Natural killer cell treated with Interleukin-12 subunit alpha and Interleukin-12 subunit beta and Interleukin-15 and Interleukin-18, amount 100 ng/mL, for 72 hours (primary cell): ENCODE measurements at regions not wholly inside any gene's neighbourhood (a gene's known extent, or its start where the extent isn't known, plus 50 kb on each side); places are given as distances from the start of the nearest gene placed in this dataset.
A peak's percentile ranks its signal among the peaks of the same experiment; 100 is the strongest.

Experiments
- ATAC-seq, 2 donors: fragments of 150-1000 bp; cut with Tn5 transposase in 1 of 2; sonication (Bioruptor Pico), chemical (Tn5 transposase) in 1 of 2; 2 replicates each; pipeline ENCODE4 v1.10.0; 2021
- DNase-seq: peaks from one replicate; pipeline ENCODE4 v3.0.0; 2022; ENCODE audit warnings: low spot score
- H3K27ac Mint-ChIP-seq, 2 donors: 1 replicate in 1 of 2; 2 replicates in 1 of 2; pipeline ENCODE4 v1.8.0; 2022; ENCODE audit warnings: mixed read lengths in 2 of 2, mild to moderate bottlenecking in 1 of 2, moderate library complexity in 1 of 2
- H3K27me3 Mint-ChIP-seq, 2 donors: 1 replicate in 1 of 2; 2 replicates in 1 of 2; pipeline ENCODE4 v1.8.0; 2022; ENCODE audit warnings: mixed read lengths in 2 of 2
- H3K36me3 Mint-ChIP-seq: one replicate; pipeline ENCODE4 v1.8.0; 2022; ENCODE audit warnings: mixed read lengths
- H3K4me1 Mint-ChIP-seq, 2 donors: 1 replicate in 1 of 2; 2 replicates in 1 of 2; pipeline ENCODE4 v1.8.0; 2022; ENCODE audit warnings: low read depth in 2 of 2, mixed read lengths in 2 of 2, mild to moderate bottlenecking in 1 of 2
- H3K4me3 Mint-ChIP-seq: one replicate; pipeline ENCODE4 v1.8.0; 2022; ENCODE audit warnings: mixed read lengths
- H3K9me3 Mint-ChIP-seq: 2 replicates; pipeline ENCODE4 v1.8.0; 2022; ENCODE audit warnings: mixed read lengths

DNA sequence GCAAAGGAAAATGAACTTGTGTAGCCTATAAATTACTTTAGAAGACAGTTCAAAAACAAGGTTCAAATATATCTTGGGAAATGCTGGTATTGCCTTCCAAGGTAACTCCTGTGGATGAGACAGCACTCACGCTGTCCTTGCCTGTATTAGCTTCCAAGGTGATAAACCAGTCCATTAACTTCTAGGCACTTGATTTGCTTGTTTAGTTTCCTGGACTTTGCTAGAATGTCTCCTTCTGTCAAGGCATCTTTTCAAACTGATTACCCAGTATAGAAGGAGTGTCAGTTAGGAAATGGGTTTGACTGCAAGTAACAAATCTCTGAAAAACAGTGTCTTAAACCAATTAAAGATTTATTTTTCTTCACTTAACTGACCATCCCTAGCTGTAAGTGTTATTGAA lies 103.4 kb upstream of the SLC22A23 start:
- no peak overlapping the region for H3K4me3 Mint-ChIP-seq
- H3K4me1 Mint-ChIP-seq = peaks cover 13 to 14% of the 10 kb centered on the region in 2 donors
- ATAC-seq (no peak), DNase-seq (no peak)
- no peaks in the 10 kb centered on the region for H3K9me3 Mint-ChIP-seq
- no peak overlapping the region for H3K27ac Mint-ChIP-seq
- no peaks in the 10 kb centered on the region for H3K36me3 Mint-ChIP-seq
- peaks cover 33 to 42% of the 10 kb centered on the region in 2 donors for H3K27me3 Mint-ChIP-seq

DNA sequence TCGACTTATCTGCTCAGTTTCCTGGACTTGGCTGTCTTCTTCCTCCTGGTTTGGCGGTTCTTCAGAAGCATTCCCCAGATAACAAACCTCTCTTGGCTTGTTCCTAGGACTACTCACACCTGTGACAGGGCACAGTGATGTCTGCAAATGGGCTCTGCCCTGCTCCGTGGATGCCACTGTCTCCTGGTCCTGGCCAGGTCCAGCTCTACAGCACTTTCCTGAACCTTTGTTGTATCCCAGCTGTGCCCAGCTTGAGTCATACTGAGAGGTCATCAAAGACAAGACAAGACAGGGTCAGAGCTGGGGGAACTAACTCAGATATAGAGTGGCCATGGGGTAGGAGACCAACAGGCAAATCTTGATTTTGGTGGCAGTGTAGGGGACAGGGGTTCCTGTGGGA lies 102.7 kb upstream of the SLC22A23 start:
- Mint-ChIP-seq H3K27me3 (peaks cover 33 to 43% of the 10 kb centered on the region in 2 donors), H3K4me1 (peaks cover 13 to 14% of the 10 kb centered on the region in 2 donors), H3K36me3 (no peaks in the 10 kb centered on the region), H3K27ac (no peak overlapping the region), H3K9me3 (no peaks in the 10 kb centered on the region), H3K4me3 (no peak overlapping the region)
- no peak for DNase-seq
- ATAC-seq = peak; percentile 31 to 60

DNA sequence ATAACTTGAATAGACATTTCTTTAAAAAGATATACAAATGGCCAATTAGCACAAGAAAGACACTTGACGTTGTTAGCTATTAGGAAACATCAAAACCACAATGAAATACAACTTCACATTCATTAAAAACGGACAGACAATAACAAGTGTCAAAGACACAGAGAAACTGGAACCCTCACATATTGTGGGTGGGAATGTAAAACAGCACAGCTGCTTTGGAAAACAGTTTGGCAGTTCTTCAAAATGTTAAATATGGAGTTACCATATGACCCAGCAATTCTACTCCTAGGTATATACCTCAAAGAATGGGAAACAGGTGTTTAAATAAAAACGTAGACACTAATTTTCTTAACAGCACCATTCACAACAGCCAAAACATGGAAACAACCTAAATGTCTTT lies 100.5 kb upstream of the SLC22A23 start:
- no peaks in the 10 kb centered on the region for H3K4me1 Mint-ChIP-seq
- DNase-seq = no peak
- ATAC-seq = no peak
- no peak overlapping the region for H3K27ac Mint-ChIP-seq
- H3K4me3 Mint-ChIP-seq = no peak overlapping the region
- no peaks in the 10 kb centered on the region for H3K9me3 Mint-ChIP-seq
- H3K36me3 Mint-ChIP-seq = no peaks in the 10 kb centered on the region
- H3K27me3 Mint-ChIP-seq = peaks cover 35 to 49% of the 10 kb centered on the region in 2 donors

DNA sequence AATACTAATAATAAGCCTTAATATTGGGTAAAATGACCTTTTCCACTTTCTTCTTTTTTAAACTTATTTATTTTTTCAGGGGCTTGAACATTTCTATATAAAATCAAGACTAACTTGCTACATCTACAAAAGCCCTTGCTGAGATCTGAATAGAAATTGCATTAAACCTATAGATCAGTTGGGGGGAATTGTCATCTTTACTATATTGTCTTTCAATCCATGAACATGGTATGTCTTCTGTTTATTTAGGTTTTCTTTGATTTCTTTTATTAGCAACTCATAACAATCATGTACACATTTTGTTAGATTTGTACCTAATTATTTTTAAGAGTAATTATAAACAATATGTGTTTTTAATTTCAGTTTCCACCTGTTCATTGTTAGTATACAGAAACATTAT lies 96.4 kb upstream of the SLC22A23 start:
- no peak overlapping the region for H3K4me3 Mint-ChIP-seq
- ATAC-seq (no peak), DNase-seq (no peak)
- no peaks in the 10 kb centered on the region for H3K4me1 Mint-ChIP-seq
- H3K36me3 Mint-ChIP-seq = no peaks in the 10 kb centered on the region
- H3K27me3 Mint-ChIP-seq = peaks cover 32 to 59% of the 10 kb centered on the region in 2 donors
- no peak overlapping the region for H3K27ac Mint-ChIP-seq
- H3K9me3 Mint-ChIP-seq = no peaks in the 10 kb centered on the region

DNA sequence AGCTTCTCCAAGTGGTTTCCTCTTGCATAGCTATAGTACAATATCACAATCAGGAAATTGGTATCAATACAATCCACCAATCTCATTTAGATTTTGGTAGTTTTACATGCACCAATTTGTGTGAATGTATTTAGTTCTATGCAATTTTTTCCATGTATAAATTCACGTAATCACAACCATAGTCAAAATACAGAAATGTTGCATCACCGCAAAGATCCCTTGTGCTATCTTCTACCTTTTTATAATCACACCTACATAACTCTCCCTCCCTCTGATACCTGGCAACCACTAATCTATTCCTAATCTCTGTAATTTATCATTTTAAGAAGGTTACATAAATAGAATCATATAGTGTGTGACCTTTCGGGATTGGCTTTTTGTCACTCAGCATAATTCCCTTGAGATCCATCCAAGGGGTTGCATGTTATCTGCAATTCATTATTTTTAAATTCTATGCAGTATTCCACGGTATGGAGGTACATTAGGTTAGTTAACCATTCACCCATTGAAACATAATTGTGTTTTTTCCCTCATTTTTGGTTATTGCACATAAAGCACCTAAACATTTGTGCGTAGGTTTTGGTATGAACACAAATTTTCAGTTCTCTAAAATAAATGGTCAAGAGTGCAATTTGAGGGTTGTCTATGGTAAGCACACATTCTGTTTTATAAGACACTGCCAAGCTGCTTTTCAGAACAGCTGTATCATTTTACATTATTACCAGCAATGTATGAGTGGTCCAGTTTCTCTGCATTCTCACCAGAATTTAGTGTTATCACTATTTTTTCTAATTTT lies 95.1 kb upstream of the SLC22A23 start:
- no peak for DNase-seq
- Mint-ChIP-seq H3K4me3 (no peak overlapping the region), H3K27ac (no peak overlapping the region), H3K36me3 (no peaks in the 10 kb centered on the region), H3K4me1 (no peaks in the 10 kb centered on the region), H3K27me3 (peaks cover 36 to 63% of the 10 kb centered on the region in 2 donors), H3K9me3 (no peaks in the 10 kb centered on the region)
- ATAC-seq = no peak

DNA sequence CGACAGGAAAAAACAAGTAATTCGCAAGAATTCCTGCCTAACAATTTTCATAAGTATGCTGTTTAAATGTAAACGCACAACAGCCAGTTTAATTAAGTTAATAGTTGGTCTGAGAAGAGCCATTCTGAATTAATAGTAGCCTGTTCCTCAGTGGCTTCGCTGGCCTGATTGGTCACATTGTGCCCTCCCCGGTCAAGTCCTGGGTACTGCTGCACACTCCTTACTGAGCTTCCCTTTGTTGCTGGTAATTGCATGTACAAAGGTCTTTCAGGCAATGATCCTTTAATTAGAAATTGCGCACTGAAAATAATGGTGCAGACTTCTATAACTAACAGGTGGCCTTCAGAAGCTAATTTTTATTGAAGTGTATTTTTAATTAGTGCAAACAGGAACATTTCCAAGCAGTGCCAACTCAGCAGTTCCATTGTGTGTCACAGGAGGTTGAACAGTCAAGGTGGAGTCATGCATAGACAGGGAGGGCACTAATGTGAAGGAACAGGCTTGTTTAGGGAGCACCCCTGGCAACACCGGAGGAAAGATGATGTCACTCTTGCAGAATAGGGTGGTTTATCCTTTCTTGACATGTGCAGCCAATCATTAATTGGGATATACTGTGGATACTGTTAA lies 92.6 kb upstream of the SLC22A23 start:
- DNase-seq (no peak), ATAC-seq (no peak)
- H3K27ac Mint-ChIP-seq = no peak overlapping the region
- peaks cover 28 to 61% of the 10 kb centered on the region in 2 donors for H3K27me3 Mint-ChIP-seq
- no peaks in the 10 kb centered on the region for H3K36me3 Mint-ChIP-seq
- H3K9me3 Mint-ChIP-seq = no peaks in the 10 kb centered on the region
- no peaks in the 10 kb centered on the region for H3K4me1 Mint-ChIP-seq
- H3K4me3 Mint-ChIP-seq = no peak overlapping the region

DNA sequence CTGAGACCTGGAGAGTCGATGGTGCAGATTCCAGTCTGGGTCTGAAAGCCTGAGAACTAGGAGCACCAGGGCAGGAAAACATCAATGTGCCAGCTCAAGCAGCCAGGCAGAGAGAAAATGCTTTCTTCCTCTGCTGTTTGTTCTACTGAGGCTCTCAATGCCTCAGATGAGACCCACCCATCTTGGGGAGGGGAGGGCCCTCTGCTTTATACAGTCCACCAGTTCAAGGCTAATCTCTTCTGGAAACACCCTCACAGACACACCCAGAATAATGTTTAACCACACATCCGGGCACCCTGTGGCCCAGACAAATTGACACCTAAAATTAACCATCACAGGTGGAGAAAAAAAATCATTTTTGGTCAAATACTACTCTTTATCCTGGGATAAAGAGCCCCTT lies 89.3 kb upstream of the SLC22A23 start:
- no peak overlapping the region for H3K27ac Mint-ChIP-seq
- H3K9me3 Mint-ChIP-seq = no peaks in the 10 kb centered on the region
- ATAC-seq (no peak), DNase-seq (no peak)
- H3K4me3 Mint-ChIP-seq = no peak overlapping the region
- H3K36me3 Mint-ChIP-seq = no peaks in the 10 kb centered on the region
- peaks cover 20 to 46% of the 10 kb centered on the region in 2 donors for H3K27me3 Mint-ChIP-seq
- no peaks in the 10 kb centered on the region for H3K4me1 Mint-ChIP-seq

DNA sequence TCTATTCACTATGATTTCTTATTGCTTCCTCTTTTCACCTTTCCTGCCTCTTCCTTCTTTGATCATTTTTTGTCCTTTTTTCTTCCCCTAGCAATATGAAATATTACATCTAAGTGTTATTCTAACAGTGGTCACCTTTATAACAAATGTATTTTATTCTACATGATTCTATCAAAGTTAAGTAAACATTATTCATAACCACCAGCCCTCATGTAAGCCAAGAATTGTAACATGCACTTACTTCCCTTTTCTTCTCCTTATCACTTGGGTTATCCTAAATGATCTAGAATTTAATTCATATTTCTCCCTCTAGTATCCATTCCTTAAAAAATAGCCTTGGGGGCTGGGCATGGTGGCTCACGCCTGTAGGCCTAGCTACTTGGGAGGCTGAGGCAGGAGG lies 88.3 kb upstream of the SLC22A23 start:
- H3K4me1 Mint-ChIP-seq = no peaks in the 10 kb centered on the region
- no peak for DNase-seq
- peaks cover 18 to 39% of the 10 kb centered on the region in 2 donors for H3K27me3 Mint-ChIP-seq
- ATAC-seq = no peak
- no peak overlapping the region for H3K27ac Mint-ChIP-seq
- no peaks in the 10 kb centered on the region for H3K36me3 Mint-ChIP-seq
- no peak overlapping the region for H3K4me3 Mint-ChIP-seq
- H3K9me3 Mint-ChIP-seq = no peaks in the 10 kb centered on the region

DNA sequence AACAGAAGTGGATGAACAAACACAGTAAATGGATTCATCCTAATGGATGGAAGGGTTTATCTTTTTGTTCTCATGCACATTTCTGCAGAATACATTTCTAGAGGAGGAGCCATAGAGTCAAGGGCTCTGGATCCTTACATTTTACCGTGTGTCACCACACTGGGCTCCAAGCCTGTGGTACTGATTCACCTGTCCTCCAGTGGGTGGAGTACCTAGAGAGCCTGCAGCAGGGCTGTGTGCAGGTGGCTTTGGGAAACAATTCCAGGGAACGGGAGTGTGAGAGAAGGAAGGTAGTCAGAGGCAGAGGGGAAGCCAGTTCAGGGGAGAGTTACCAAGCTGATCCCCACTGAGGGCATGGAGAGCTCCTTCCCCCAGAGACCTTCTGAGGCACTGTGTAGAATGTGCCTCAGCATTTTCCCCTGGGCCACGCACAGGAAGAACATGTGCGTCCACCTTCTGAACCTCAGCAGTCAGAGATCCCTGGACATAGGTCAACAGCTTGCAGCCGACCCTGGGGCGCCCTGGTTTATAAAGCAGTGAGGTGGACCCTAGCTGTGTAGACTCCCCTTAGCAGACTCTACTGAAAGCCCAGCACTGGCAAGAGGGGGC lies 85.3 kb upstream of the SLC22A23 start:
- no peak overlapping the region for H3K27ac Mint-ChIP-seq
- H3K9me3 Mint-ChIP-seq = no peaks in the 10 kb centered on the region

DNA sequence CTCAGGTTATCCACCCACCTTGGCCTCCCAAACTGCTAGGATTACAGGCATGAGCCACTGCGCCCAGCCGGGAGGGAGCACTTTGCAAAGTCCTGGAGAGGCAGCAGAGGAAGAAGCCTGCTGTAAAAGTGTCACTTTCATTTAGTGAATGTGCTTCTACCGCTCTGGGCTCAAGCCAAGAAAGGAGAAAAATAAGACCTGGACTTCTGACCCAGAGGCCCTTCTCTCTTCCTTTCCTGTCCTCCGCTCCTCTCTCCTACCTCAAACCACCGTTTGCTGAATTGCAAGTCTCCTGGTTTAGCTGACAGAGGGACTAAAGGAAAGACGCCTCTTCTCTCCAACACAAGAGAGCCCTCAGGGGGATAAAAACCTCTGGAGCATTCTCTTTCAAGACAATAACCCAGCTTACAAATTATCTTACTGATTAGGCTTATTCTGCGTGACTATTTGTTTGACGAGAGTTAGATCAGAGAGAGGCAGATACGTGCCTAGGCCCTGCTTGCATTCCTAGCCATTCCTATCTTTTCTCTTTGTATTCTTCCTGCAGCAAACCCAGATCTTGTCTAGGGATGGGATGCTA lies 84.2 kb upstream of the SLC22A23 start:
- no peaks in the 10 kb centered on the region for H3K4me1 Mint-ChIP-seq
- no peak overlapping the region for H3K4me3 Mint-ChIP-seq
- ATAC-seq = no peak
- no peak overlapping the region for H3K27ac Mint-ChIP-seq
- DNase-seq = no peak
- H3K27me3 Mint-ChIP-seq = peaks cover 11 to 29% of the 10 kb centered on the region in 2 donors
- no peaks in the 10 kb centered on the region for H3K9me3 Mint-ChIP-seq
- no peaks in the 10 kb centered on the region for H3K36me3 Mint-ChIP-seq

More for the DNA sequence above, 85.3 kb upstream of the SLC22A23 start:
- Mint-ChIP-seq H3K27me3 (peaks cover 11 to 29% of the 10 kb centered on the region in 2 donors), H3K36me3 (no peaks in the 10 kb centered on the region), H3K4me3 (no peak overlapping the region), H3K4me1 (no peaks in the 10 kb centered on the region)
- ATAC-seq (peak; percentile 32 to 43), DNase-seq (no peak)

DNA sequence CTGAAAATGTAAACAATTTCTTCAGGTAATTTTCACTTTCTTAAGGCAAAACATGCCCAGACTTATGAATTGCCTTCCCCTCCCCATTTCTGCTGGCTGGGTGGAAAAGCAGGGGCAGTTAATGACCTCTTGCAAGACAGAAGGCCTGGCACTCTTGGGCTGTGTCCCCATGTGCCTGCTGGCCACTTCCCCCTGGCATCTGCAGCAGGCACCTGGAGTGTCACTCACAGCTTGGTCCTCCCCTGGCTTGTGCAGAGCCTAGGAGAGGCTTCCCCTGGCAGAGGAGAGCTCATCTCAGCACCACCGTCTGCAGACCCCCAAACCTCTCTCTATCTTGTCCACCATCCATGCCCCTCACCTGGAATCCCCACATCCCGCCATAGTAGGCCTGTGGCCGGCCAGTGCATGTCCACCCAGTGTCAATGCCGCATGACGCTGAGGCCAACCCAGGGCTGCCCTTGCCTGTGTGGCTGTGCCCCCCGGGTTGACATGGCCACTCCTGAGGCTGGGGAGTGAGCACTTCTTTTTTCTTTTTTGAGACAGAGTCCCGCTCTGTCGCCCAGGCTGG lies 83.5 kb upstream of the SLC22A23 start:
- DNase-seq = no peak

DNA sequence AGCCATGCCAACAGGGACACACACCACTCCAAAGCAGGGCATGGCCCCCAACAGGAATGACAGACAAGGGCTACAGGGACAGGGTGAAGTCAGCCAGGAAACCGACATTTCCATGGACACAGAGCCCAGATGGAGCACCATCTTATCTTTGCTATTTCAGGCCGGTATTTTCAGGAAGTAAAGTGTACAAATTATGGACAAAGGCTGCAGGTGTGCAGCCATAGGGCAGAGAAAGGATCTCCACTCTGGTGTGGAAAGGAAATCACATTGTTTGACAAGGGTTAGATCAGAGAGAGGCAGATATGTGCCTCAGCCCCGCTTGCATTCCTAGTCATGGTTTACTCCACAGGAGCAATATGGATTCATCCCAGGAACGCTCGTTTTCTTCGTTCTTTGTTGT lies 81.7 kb upstream of the SLC22A23 start:
- ATAC-seq (no peak), DNase-seq (no peak)
- H3K27me3 Mint-ChIP-seq = peaks cover 8 to 25% of the 10 kb centered on the region in 2 donors
- H3K4me3 Mint-ChIP-seq = no peak overlapping the region
- no peaks in the 10 kb centered on the region for H3K4me1 Mint-ChIP-seq
- H3K9me3 Mint-ChIP-seq = no peaks in the 10 kb centered on the region
- no peak overlapping the region for H3K27ac Mint-ChIP-seq
- H3K36me3 Mint-ChIP-seq = no peaks in the 10 kb centered on the region

More for the DNA sequence above, 83.5 kb upstream of the SLC22A23 start:
- H3K9me3 Mint-ChIP-seq = no peaks in the 10 kb centered on the region
- H3K36me3 Mint-ChIP-seq = no peaks in the 10 kb centered on the region
- H3K27me3 Mint-ChIP-seq = peaks cover 11 to 28% of the 10 kb centered on the region in 2 donors
- H3K27ac Mint-ChIP-seq = no peak overlapping the region
- peak; percentile 22 to 51 for ATAC-seq
- H3K4me3 Mint-ChIP-seq = no peak overlapping the region
- no peaks in the 10 kb centered on the region for H3K4me1 Mint-ChIP-seq

DNA sequence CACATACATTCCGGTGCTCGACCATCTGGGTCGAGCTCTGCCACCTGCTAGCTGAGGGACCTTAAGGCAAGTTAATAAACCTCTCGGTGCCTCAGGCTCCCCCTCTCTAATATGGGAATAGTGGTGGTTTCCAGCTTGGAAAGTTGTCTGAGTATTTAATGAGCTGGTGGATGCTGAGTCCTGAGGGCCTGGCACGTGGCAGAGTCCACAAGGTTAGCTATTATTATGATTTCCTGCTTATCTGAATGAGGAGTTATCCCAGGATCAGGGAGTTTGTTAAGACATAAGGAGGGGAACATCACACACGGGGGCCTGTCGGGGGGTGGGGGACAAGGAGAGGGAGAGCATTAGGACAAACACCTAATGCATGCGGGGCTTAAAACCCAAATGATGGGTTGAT lies 80.1 kb upstream of the SLC22A23 start:
- no peak overlapping the region for H3K4me3 Mint-ChIP-seq

More for the DNA sequence above, 80.1 kb upstream of the SLC22A23 start:
- ATAC-seq = no peak
- Mint-ChIP-seq H3K9me3 (no peaks in the 10 kb centered on the region), H3K27me3 (peaks cover 13 to 21% of the 10 kb centered on the region in 2 donors), H3K4me1 (no peaks in the 10 kb centered on the region), H3K36me3 (no peaks in the 10 kb centered on the region), H3K27ac (no peak overlapping the region)
- no peak for DNase-seq
